ENCODE measurements at regions not wholly inside any gene's neighbourhood (a gene's known extent, or its start where the extent isn't known, plus 50 kb on each side); places are given as distances from the start of the nearest gene placed in this dataset.

DNA sequence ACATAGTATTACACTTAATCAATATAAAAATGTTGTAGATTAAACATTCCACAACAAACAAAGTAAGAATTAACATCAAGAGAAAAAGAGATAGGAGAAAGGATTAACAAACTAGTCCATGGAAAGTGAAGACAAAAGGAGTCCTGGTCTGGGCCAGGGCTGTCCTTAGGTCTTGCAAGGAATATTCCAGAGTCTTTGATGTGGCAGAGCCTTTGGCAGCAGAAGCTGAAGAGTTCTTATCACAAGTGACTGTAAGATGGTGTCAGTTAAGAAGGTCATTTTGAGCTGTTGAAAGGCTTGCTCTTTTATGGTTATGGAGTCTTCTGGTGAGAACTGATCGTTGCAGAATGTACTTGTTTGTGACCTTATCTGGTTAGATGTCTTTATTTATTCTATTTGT, 127.7 kb upstream of the LRRTM4 start:
- TF ChIP-seq, protein P1, sequence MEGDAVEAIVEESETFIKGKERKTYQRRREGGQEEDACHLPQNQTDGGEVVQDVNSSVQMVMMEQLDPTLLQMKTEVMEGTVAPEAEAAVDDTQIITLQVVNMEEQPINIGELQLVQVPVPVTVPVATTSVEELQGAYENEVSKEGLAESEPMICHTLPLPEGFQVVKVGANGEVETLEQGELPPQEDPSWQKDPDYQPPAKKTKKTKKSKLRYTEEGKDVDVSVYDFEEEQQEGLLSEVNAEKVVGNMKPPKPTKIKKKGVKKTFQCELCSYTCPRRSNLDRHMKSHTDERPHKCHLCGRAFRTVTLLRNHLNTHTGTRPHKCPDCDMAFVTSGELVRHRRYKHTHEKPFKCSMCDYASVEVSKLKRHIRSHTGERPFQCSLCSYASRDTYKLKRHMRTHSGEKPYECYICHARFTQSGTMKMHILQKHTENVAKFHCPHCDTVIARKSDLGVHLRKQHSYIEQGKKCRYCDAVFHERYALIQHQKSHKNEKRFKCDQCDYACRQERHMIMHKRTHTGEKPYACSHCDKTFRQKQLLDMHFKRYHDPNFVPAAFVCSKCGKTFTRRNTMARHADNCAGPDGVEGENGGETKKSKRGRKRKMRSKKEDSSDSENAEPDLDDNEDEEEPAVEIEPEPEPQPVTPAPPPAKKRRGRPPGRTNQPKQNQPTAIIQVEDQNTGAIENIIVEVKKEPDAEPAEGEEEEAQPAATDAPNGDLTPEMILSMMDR (IDR thresholded peaks at IDR 0.05; ENCODE audit: low read length) = no peak
- TF ChIP-seq EZH2 (IDR thresholded peaks at IDR 0.05; ENCODE audit: borderline replicate concordance, low read length) = no peak

Data from OCI-LY1 (cell line).